SJCRH30 (cell line): ENCODE measurements at regions not wholly inside any gene's neighbourhood (a gene's known extent, or its start where the extent isn't known, plus 50 kb on each side); places are given as distances from the start of the nearest gene placed in this dataset.

ENCODE experiments used
- DNase-seq, 2 experiments: peaks; one replicate each; pipeline ENCODE4 v3.0.0-alpha.2; 2015 to 2020
- H3K27ac ChIP-seq: fragments of 250-450 bp; sonication (Bioruptor Pico); 2 replicates; pipeline ENCODE4 v1.5.1; 2020; ENCODE audit warnings: mild to moderate bottlenecking, moderate library complexity
- H3K27me3 ChIP-seq: fragments of 250-450 bp; sonication (Bioruptor Pico); 2 replicates; pipeline ENCODE4 v1.5.1; 2020; ENCODE audit warnings: mild to moderate bottlenecking, moderate library complexity
- H3K36me3 ChIP-seq: fragments of 250-450 bp; sonication (Bioruptor Pico); 2 replicates; pipeline ENCODE4 v1.5.1; 2020; ENCODE audit warnings: mild to moderate bottlenecking, moderate library complexity
- H3K4me1 ChIP-seq: fragments of 250-450 bp; sonication (Bioruptor Pico); 2 replicates; pipeline ENCODE4 v1.5.1; 2020; ENCODE audit warnings: mild to moderate bottlenecking, moderate library complexity
- H3K4me3 ChIP-seq: fragments of 250-450 bp; sonication (Bioruptor Pico); 2 replicates; pipeline ENCODE4 v1.5.1; 2020; ENCODE audit warnings: mild to moderate bottlenecking, moderate library complexity
- H3K9me3 ChIP-seq: fragments of 250-450 bp; sonication (Bioruptor Pico); replicated peaks from 2 replicates; pipeline ENCODE4 v1.5.1; 2020; ENCODE audit warnings: mild to moderate bottlenecking, moderate library complexity

- Histone ChIP-seq H3K27me3 (no peaks in the 10 kb centered on the region), H3K4me3 (no peak overlapping the region), H3K27ac (no peak overlapping the region), H3K36me3 (no peaks in the 10 kb centered on the region), H3K9me3 (no peaks in the 10 kb centered on the region; the same call in none of the 2 replicates), H3K4me1 (peaks cover 5% of the 10 kb centered on the region)
- DNase-seq = no peak
These were observed 611.9 kb downstream of the EDEM1 start for GRCh38 chr3:5799398-5799797.

DNA sequence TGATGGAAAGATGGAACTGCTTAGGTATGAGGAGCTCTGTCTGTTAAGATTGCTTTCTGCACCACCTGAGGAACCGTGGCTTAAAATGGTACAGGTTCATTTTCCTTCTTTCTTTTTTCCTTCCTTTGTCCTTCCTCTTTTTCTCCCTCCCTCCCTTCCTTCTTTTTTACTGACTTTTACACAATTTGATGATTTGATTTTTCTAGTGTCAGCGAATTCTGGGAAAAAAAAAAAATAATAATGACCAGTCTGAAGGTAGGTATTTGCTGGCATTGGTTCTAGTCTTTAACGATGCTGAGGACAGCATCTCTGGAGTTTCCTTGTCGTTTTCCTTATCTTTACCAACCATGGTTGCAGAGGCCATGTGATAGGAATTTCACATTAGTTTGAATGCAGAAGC lies 613.5 kb downstream of the EDEM1 start:
- no peak for DNase-seq
- H3K36me3 ChIP-seq = no peaks in the 10 kb centered on the region
- H3K4me1 ChIP-seq = peaks cover 5% of the 10 kb centered on the region
- no peaks in the 10 kb centered on the region; the same call in none of the 2 replicates for H3K9me3 ChIP-seq
- H3K27ac ChIP-seq = no peak overlapping the region
- H3K4me3 ChIP-seq = no peak overlapping the region
- H3K27me3 ChIP-seq = no peaks in the 10 kb centered on the region

DNA sequence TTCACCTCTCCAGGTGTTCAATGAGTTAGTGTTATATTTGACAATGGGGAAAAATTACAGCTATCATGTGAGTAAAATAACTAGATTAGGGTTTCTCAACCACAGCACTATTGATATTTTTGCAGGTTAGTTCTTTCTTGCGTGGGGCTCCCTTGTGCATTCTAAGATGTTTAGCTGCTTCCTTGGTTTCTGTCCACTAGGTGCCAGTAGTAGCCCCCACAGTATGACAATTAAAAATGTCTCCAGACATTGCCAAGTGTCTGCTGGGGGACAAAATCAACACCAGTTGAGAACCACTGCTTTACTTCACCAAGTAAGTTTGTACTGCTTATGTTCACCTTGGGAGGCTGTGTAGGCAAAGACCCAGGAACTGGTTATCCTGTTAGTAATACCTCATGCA lies 618.7 kb downstream of the EDEM1 start:
- peak in 1 of 2 experiments; percentile 15 for DNase-seq
- Histone ChIP-seq H3K9me3 (no peaks in the 10 kb centered on the region; the same call in 1 of the 2 replicates), H3K27ac (no peak overlapping the region), H3K36me3 (no peaks in the 10 kb centered on the region), H3K4me1 (peaks cover 22% of the 10 kb centered on the region), H3K4me3 (no peak overlapping the region), H3K27me3 (no peaks in the 10 kb centered on the region)

DNA sequence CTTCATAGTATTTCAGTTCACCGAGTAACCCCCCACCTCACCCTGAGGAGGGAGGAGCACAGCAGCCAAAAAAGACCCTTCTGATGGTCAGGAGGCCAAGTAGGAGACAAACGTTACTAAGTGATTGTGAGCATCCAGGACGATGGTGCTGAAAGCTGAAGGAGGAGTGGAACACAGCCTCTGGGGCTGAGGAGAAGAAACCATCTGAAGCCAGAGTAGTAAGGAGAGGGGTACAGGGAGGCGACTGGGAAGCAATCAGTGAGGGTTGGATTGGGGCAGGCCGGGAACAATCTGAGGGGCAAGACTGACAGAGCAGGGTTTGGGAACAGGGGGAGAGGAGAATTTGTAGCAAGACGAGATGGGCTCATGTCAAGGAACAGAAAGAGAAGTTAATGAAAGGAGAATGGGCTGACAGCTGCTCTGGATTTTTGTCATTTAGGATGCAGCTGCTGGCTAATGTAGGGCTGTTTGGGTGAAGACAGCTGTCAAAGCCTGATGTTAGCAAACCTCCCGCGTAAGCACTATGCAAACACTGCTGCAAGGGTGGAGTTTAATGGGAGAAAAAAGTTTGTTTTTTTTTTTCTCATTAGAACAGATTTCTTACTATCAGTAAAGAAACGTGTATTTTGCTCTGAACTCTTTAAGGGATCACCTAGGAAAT lies 622.2 kb downstream of the EDEM1 start:
- no peaks in the 10 kb centered on the region for H3K9me3 ChIP-seq
- peak overlapping the region; percentile 95 for H3K27ac ChIP-seq
- peaks cover 38% of the 10 kb centered on the region for H3K4me1 ChIP-seq
- peak; percentile 79 to 90 for DNase-seq
- no peak overlapping the region for H3K4me3 ChIP-seq
- no peaks in the 10 kb centered on the region for H3K36me3 ChIP-seq
- H3K27me3 ChIP-seq = no peaks in the 10 kb centered on the region

- H3K27me3 ChIP-seq = no peaks in the 10 kb centered on the region
- no peak overlapping the region for H3K4me3 ChIP-seq
- peak; percentile 73 to 84 for DNase-seq
- peaks cover 38% of the 10 kb centered on the region for H3K4me1 ChIP-seq
- no peaks in the 10 kb centered on the region for H3K36me3 ChIP-seq
- H3K27ac ChIP-seq = peak overlapping the region; percentile 95
- no peaks in the 10 kb centered on the region for H3K9me3 ChIP-seq
These were observed 623.5 kb downstream of the EDEM1 start for GRCh38 chr3:5811016-5811415.

DNA sequence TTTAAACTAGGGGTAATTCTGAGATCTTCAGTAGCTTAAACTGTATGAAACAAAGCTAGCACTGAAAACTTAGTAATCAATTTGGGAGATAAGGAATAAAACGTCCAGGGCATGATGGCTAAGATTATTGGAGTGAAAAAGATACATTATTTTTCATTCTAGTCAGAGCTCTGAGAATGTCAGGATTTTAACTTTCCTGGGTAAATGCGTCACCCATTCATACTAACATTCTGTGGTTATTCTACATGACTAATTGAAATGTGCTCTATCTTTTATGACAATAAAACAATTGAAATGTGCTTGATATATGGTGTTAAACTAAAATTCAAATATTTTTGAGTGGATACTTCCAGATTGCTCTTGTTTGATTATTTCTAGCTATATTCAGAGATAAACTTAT lies 626.0 kb downstream of the EDEM1 start:
- peaks cover 38% of the 10 kb centered on the region for H3K4me1 ChIP-seq
- no peak overlapping the region for H3K4me3 ChIP-seq
- no peaks in the 10 kb centered on the region for H3K9me3 ChIP-seq
- no peaks in the 10 kb centered on the region for H3K27me3 ChIP-seq
- H3K27ac ChIP-seq = no peak overlapping the region
- DNase-seq = no peak
- no peaks in the 10 kb centered on the region for H3K36me3 ChIP-seq

- Histone ChIP-seq H3K9me3 (no peaks in the 10 kb centered on the region), H3K36me3 (no peaks in the 10 kb centered on the region), H3K27ac (no peak overlapping the region), H3K27me3 (no peaks in the 10 kb centered on the region), H3K4me1 (no peaks in the 10 kb centered on the region), H3K4me3 (no peak overlapping the region)
- DNase-seq = no peak
These were observed 635.3 kb downstream of the EDEM1 start for GRCh38 chr3:5822843-5823242.

- no peak for DNase-seq
- Histone ChIP-seq H3K27ac (no peak overlapping the region), H3K9me3 (no peaks in the 10 kb centered on the region), H3K36me3 (no peaks in the 10 kb centered on the region), H3K27me3 (no peaks in the 10 kb centered on the region), H3K4me3 (no peak overlapping the region), H3K4me1 (no peaks in the 10 kb centered on the region)
These were observed 639.0 kb downstream of the EDEM1 start for GRCh38 chr3:5826467-5826866.

DNA sequence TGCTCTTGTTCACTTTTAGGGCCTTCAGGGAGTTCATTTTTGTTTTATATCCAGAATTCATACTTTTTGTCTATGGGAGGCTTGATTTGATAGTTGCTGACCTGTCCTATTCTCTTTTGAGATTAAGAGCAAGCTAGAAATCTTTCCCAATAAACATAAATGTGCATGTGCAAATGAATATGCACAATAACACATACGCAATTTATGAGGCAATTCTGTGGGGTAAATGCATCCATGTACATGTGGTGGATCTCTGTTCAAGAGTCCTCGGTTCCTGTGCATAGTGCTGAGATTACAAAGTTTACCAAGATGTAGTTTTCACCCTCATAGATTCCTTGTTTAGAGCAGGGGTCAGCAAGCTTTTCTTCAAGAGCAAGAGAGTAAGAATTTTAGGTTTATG lies 640.7 kb downstream of the EDEM1 start:
- Histone ChIP-seq H3K27me3 (no peaks in the 10 kb centered on the region), H3K36me3 (no peaks in the 10 kb centered on the region), H3K4me3 (no peak overlapping the region), H3K4me1 (no peaks in the 10 kb centered on the region), H3K9me3 (no peaks in the 10 kb centered on the region), H3K27ac (no peak overlapping the region)
- DNase-seq = no peak

DNA sequence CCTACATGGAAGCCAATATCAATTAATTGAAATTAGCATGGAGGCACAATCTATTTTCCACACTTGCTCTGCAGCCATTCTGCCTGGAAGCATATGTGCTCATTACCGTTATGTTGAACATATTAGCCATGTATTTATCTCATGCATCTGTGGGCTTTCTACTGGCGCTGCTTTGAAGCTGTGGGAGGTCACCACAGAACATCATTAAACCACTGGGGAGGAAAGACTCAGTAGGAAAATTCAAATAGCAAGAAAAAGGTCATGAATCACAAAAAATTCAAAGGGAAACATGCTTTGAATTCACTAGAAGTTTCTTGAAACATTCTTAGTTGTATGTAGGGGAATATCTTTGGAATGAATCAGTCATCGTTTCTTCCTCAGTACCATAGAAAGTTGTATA lies 652.5 kb downstream of the EDEM1 start:
- Histone ChIP-seq H3K27ac (no peak overlapping the region), H3K27me3 (no peaks in the 10 kb centered on the region)

DNA sequence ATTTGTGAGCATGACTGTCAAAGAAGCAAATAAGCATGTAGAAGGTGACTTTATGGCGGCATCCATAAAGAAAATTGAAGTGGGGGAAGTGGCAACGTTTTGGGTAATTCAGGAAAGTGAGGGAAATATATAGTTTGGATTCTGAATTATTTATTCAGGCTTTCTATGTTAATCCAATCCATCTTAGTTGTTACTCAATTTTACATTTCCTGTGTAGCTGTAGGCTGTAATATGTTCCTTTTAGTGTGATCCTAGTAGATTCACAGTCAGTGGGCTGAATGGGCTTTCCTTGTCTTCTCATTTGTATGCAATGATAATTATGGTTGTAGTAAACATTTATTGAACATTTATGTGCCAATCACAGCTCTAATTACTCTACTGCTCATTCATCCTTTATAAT lies 654.1 kb downstream of the EDEM1 start:
- H3K27me3 ChIP-seq = no peaks in the 10 kb centered on the region
- no peak for DNase-seq
- no peaks in the 10 kb centered on the region for H3K4me1 ChIP-seq

More for the DNA sequence above, 652.5 kb downstream of the EDEM1 start:
- no peak for DNase-seq
- Histone ChIP-seq H3K36me3 (no peaks in the 10 kb centered on the region), H3K9me3 (no peaks in the 10 kb centered on the region), H3K4me3 (no peak overlapping the region), H3K4me1 (no peaks in the 10 kb centered on the region)

DNA sequence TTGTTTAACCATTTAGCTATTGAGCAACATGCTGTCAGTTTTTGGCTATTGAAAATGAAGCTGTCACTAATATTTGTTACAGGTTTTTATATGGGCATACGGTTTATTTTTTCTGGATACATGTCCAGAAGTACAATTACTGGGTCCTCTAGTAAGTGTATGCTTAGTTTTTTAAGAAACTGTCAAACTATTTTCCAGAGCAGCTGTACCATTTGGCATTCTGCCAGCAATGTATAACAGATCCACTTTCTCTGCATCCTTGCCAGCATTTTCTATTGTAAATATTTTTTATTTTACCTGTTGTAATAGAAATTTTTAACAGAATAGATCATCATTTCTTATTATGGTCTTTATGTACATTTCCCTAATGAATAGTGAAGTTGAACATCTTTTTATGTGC lies 658.8 kb downstream of the EDEM1 start:
- no peak overlapping the region for H3K27ac ChIP-seq
- no peaks in the 10 kb centered on the region for H3K36me3 ChIP-seq
- no peak overlapping the region for H3K4me3 ChIP-seq
- no peaks in the 10 kb centered on the region for H3K4me1 ChIP-seq
- H3K27me3 ChIP-seq = no peaks in the 10 kb centered on the region
- H3K9me3 ChIP-seq = no peaks in the 10 kb centered on the region
- peak in 1 of 2 experiments; percentile 37 for DNase-seq

More for the DNA sequence above, 654.1 kb downstream of the EDEM1 start:
- no peaks in the 10 kb centered on the region for H3K36me3 ChIP-seq
- no peak overlapping the region for H3K27ac ChIP-seq
- no peaks in the 10 kb centered on the region for H3K9me3 ChIP-seq
- H3K4me3 ChIP-seq = no peak overlapping the region

GRCh38 chr3:5861151-5861550 lies 673.6 kb downstream of the EDEM1 start:
- Histone ChIP-seq H3K27ac (no peak overlapping the region), H3K9me3 (no peaks in the 10 kb centered on the region), H3K27me3 (no peaks in the 10 kb centered on the region), H3K4me1 (no peaks in the 10 kb centered on the region), H3K36me3 (no peaks in the 10 kb centered on the region), H3K4me3 (no peak overlapping the region)
- no peak for DNase-seq

- no peaks in the 10 kb centered on the region for H3K9me3 ChIP-seq
- no peaks in the 10 kb centered on the region for H3K36me3 ChIP-seq
- H3K4me1 ChIP-seq = no peaks in the 10 kb centered on the region
- no peak overlapping the region for H3K4me3 ChIP-seq
- no peak overlapping the region for H3K27ac ChIP-seq
- H3K27me3 ChIP-seq = no peaks in the 10 kb centered on the region
- no peak for DNase-seq
These were observed 687.4 kb downstream of the EDEM1 start for GRCh38 chr3:5874931-5875341.

- no peaks in the 10 kb centered on the region for H3K9me3 ChIP-seq
- H3K36me3 ChIP-seq = no peaks in the 10 kb centered on the region
- no peak overlapping the region for H3K4me3 ChIP-seq
- DNase-seq = no peak
- no peaks in the 10 kb centered on the region for H3K27me3 ChIP-seq
- no peaks in the 10 kb centered on the region for H3K4me1 ChIP-seq
- no peak overlapping the region for H3K27ac ChIP-seq
These were observed 701.3 kb downstream of the EDEM1 start for GRCh38 chr3:5888851-5889250.

- no peak for DNase-seq
- Histone ChIP-seq H3K36me3 (no peaks in the 10 kb centered on the region), H3K4me1 (no peaks in the 10 kb centered on the region), H3K9me3 (no peaks in the 10 kb centered on the region), H3K27ac (no peak overlapping the region), H3K4me3 (no peak overlapping the region), H3K27me3 (no peaks in the 10 kb centered on the region)
These were observed 701.9 kb downstream of the EDEM1 start for GRCh38 chr3:5889374-5889773.
